HCT116 (cell line): ENCODE measurements at regions not wholly inside any gene's neighbourhood (a gene's known extent, or its start where the extent isn't known, plus 50 kb on each side); places are given as distances from the start of the nearest gene placed in this dataset.

Experiments used
- ATAC-seq: fragments of 200-7000 bp; cut with Tn5 transposase; 2 replicates; pipeline ENCODE4 v1.9.1; 2020; ENCODE audit warnings: mild to moderate bottlenecking, moderate library complexity
- BruUV-seq: library from RNA; stranded (reverse); fragments of 400-500 nt; replicated peaks from 2 replicates; lab custom pipeline; 2021; lab: Mats Ljungman, UMichigan
- CTCF ChIA-PET: fragments of 300-600 bp; sonication (Branson Sonifier 250); formaldehyde crosslinking; loops from one replicate; lab custom pipeline; 2021; ENCODE audit warnings: antibody characterized with exemption; lab: Charles Lee
- POLR2A ChIA-PET: fragments of 300-600, 350-600 bp; sonication (Branson Sonifier 250); formaldehyde crosslinking; loops from one replicate; lab custom pipeline; 2021; ENCODE audit warnings: antibody characterized with exemption; lab: Charles Lee
- RAD21 ChIA-PET, 2 experiments: fragments of 300-600 bp; sonication (Branson Sonifier 250); formaldehyde crosslinking; loops; one replicate each; lab custom pipeline; 2023; ENCODE audit warnings: low total read pairs in 2 of 2; ENCODE audit not compliant: uncharacterized antibody in 2 of 2, unreplicated experiment in 2 of 2, low non-redundant PET in 1 of 2; lab: Charles Lee
- DNase-seq: peaks from one replicate; pipeline ENCODE4 v3.0.0-alpha.2; 2010; ENCODE audit warnings: low read depth, low spot score
- H2AFZ ChIP-seq: fragments of 200-600 bp; shearing (Covaris generic), sonication (generic); 2 replicates; pipeline ENCODE4 v1.6.1; 2017; ENCODE audit warnings: low read depth, mixed run types, mixed read lengths, antibody characterized with exemption, low read length; ENCODE audit not compliant: poor library complexity, severe bottlenecking
- H3K27ac ChIP-seq: 2 replicates; pipeline ENCODE4 v1.5.1; 2012; ENCODE audit warnings: low read depth, low read length
- H3K27me3 ChIP-seq: fragments of 200-600 bp; sonication (generic); 2 replicates; pipeline ENCODE4 v1.6.1; 2016; ENCODE audit warnings: mixed run types, low read length, mixed read lengths; ENCODE audit not compliant: insufficient read depth
- H3K36me3 ChIP-seq, 2 experiments: fragments of 200-500 bp in 1 of 2; fragments of 200-600 bp in 1 of 2; sonication (Bioruptor generic) in 1 of 2; sonication (generic) in 1 of 2; 2 replicates each; pipeline versions ENCODE4 v1.5.1 to v1.6.1; 2014 to 2016; ENCODE audit warnings: low read length in 2 of 2, inconsistent platforms in 1 of 2, mixed read lengths in 1 of 2, mixed run types in 1 of 2; ENCODE audit not compliant: insufficient read depth in 2 of 2, control insufficient read depth in 1 of 2
- H3K4me1 ChIP-seq, 2 experiments: fragments of 200-600 bp in 1 of 2; sonication (generic) in 1 of 2; 2 replicates each; pipeline versions ENCODE4 v1.5.1 to v1.6.1; 2012 to 2017; ENCODE audit warnings: low read length in 2 of 2, inconsistent platforms in 1 of 2, mild to moderate bottlenecking in 1 of 2, mixed read lengths in 1 of 2, mixed run types in 1 of 2, moderate library complexity in 1 of 2; ENCODE audit not compliant: insufficient read depth in 2 of 2, control insufficient read depth in 1 of 2
- H3K4me2 ChIP-seq: fragments of 200-600 bp; sonication (generic); 2 replicates; pipeline ENCODE4 v1.6.1; 2017; ENCODE audit warnings: mixed run types, low read length, mixed read lengths
- H3K4me3 ChIP-seq, 2 experiments: fragments of 200-600 bp in 1 of 2; sonication (generic) in 1 of 2; replicated peaks in 1 of 2; 2 replicates each; pipeline ENCODE4 v1.5.1; 2011 to 2016; ENCODE audit warnings: low read length in 2 of 2, control low read depth in 1 of 2, low read depth in 1 of 2, mild to moderate bottlenecking in 1 of 2, mixed read lengths in 1 of 2, mixed run types in 1 of 2
- H3K79me2 ChIP-seq: fragments of 200-600 bp; sonication (generic); 2 replicates; pipeline ENCODE4 v1.6.1; 2017; ENCODE audit warnings: mild to moderate bottlenecking, mixed run types, low read length, moderate library complexity, mixed read lengths; ENCODE audit not compliant: insufficient read depth
- H3K9ac ChIP-seq: fragments of 200-600 bp; sonication (generic); 2 replicates; pipeline ENCODE4 v1.6.1; 2016; ENCODE audit warnings: low read length, mixed read lengths
- H3K9me2 ChIP-seq: fragments of 200-600 bp; sonication (generic), shearing (Covaris generic); 2 replicates; pipeline ENCODE4 v1.6.1; 2017; ENCODE audit warnings: mixed run types, mild to moderate bottlenecking, moderate library complexity; ENCODE audit not compliant: insufficient read depth
- H3K9me3 ChIP-seq, 2 experiments: fragments of 200-500 bp in 1 of 2; fragments of 200-600 bp in 1 of 2; sonication (Bioruptor generic) in 1 of 2; sonication (generic) in 1 of 2; 2 replicates each; pipeline ENCODE4 v1.6.1; 2014 to 2017; ENCODE audit warnings: low read length in 2 of 2, mixed read lengths in 2 of 2, inconsistent platforms in 1 of 2, low read depth in 1 of 2, mild to moderate bottlenecking in 1 of 2, mixed run types in 1 of 2, moderate library complexity in 1 of 2; ENCODE audit not compliant: control insufficient read depth in 1 of 2, insufficient read depth in 1 of 2
- H4K20me1 ChIP-seq: fragments of 200-600 bp; sonication (generic), shearing (Covaris generic); 2 replicates; pipeline ENCODE4 v1.6.1; 2017; ENCODE audit warnings: mixed run types, mild to moderate bottlenecking, moderate library complexity; ENCODE audit not compliant: insufficient read depth
- CBX3 ChIP-seq: IDR thresholded peaks from 2 replicates; pipeline ENCODE4 v1.6.1; 2012; ENCODE audit warnings: low read depth
- CTCF ChIP-seq, 3 experiments: fragments of 200-600 bp in 1 of 3; sonication (generic) in 1 of 3; IDR thresholded peaks in 2 of 3; conservative IDR thresholded peaks in 1 of 3; 2 replicates each; pipeline ENCODE4 v1.5.1; 2012 to 2017; ENCODE audit warnings: low read depth in 2 of 3, low read length in 2 of 3, antibody characterized with exemption in 1 of 3, borderline replicate concordance in 1 of 3, control low read depth in 1 of 3, mild to moderate bottlenecking in 1 of 3, mixed read lengths in 1 of 3, mixed run types in 1 of 3, moderate library complexity in 1 of 3; ENCODE audit not compliant: insufficient read depth in 1 of 3
- ELF1 ChIP-seq: IDR thresholded peaks from 2 replicates; pipeline ENCODE4 v1.6.1; 2012; ENCODE audit warnings: low read depth, borderline replicate concordance
- EZH2 ChIP-seq: fragments of 200-600 bp; sonication (generic); IDR thresholded peaks from 2 replicates; pipeline ENCODE4 v1.6.1; 2017; ENCODE audit warnings: antibody characterized with exemption, mixed run types
- EZH2phosphoT487 ChIP-seq: fragments of 200-600 bp; IDR thresholded peaks from 2 replicates; pipeline ENCODE4 v1.6.1; 2018; ENCODE audit warnings: antibody characterized with exemption, borderline replicate concordance
- FOSL1 ChIP-seq: IDR thresholded peaks from 2 replicates; pipeline ENCODE4 v1.6.1; 2012; ENCODE audit warnings: low read depth
- POLR2A ChIP-seq: IDR thresholded peaks from 2 replicates; pipeline ENCODE4 v1.7.0; 2011; ENCODE audit warnings: borderline replicate concordance; ENCODE audit not compliant: insufficient read depth, insufficient read length; ENCODE audit errors: extremely low read depth
- SP1 ChIP-seq: IDR thresholded peaks from 2 replicates; pipeline ENCODE4 v1.6.1; 2012; ENCODE audit warnings: low read depth
- ZBTB33 ChIP-seq: IDR thresholded peaks from 2 replicates; pipeline ENCODE4 v1.6.1; 2011; ENCODE audit warnings: mild to moderate bottlenecking, low read length, moderate library complexity; ENCODE audit not compliant: insufficient replicate concordance; ENCODE audit errors: extremely low read depth
- ZFX ChIP-seq: fragments of 450-650 bp; IDR thresholded peaks from 2 replicates; pipeline ENCODE4 v1.6.1; 2017
- ZNF274 ChIP-seq: fragments of 200-500 bp; sonication (Bioruptor generic); IDR thresholded peaks from 2 replicates; pipeline ENCODE4 v1.6.1; 2014; ENCODE audit warnings: mild to moderate bottlenecking, low read depth, low read length, inconsistent platforms
- intact Hi-C: fragments of 100-400 bp; cut with micrococcal nuclease; formaldehyde crosslinking; loops from 2 replicates; pipeline ENCODE4 v1.10.0; 2022

- DNase-seq: no peak
- BruUV-seq: no TSS peak
- 0 out of 4 replicates have a peak, but pooled peaks cover 0 to 6% of the 10 kb centered on the region in 2 experiments for H3K9me3 ChIP-seq
- H4K20me1 ChIP-seq: no peaks in the 10 kb centered on the region
- ChIA-PET RAD21 (no interaction called here), POLR2A (no interaction called here), CTCF (interaction anchor here (3.6 kb wide), 1 partner anchor 10 kb away, joined by 10 read pairs; no protein-coding TSS in a partner anchor)
- H3K79me2 ChIP-seq: no peaks in the 10 kb centered on the region
- no peaks in the 10 kb centered on the region for H3K27me3 ChIP-seq
- no peaks in the 10 kb centered on the region for H3K4me1 ChIP-seq
- H3K9me2 ChIP-seq: no peaks in the 10 kb centered on the region
- no peaks in the 10 kb centered on the region for H3K36me3 ChIP-seq
- intact Hi-C loops: no loop called here
- no peak overlapping the region for H2AFZ ChIP-seq
- H3K27ac ChIP-seq: no peak overlapping the region
- no peak overlapping the region for H3K4me3 ChIP-seq
- no peak overlapping the region for H3K9ac ChIP-seq
- no peak for ATAC-seq
- TF ChIP-seq EZH2 (no peak), ZFX (no peak)
- H3K4me2 ChIP-seq: no peak overlapping the region
Measured at GRCh38 chr13:24043590-24044350, 116.8 kb upstream of the SPATA13 start.

GRCh38 chr13:24045597-24045996, 114.9 kb upstream of the SPATA13 start:
- no peaks in the 10 kb centered on the region for H3K36me3 ChIP-seq
- intact Hi-C loops: no loop called here
- H3K79me2 ChIP-seq: no peaks in the 10 kb centered on the region
- no peak overlapping the region for H3K4me3 ChIP-seq
- RAD21 ChIA-PET: no interaction called here
- no peak overlapping the region for H3K9ac ChIP-seq
- DNase-seq (no peak), ATAC-seq (no peak)
- no peak overlapping the region for H2AFZ ChIP-seq
- H4K20me1 ChIP-seq: no peaks in the 10 kb centered on the region
- POLR2A ChIA-PET: no interaction called here
- 0 out of 4 replicates have a peak, but pooled peaks cover 0 to 6% of the 10 kb centered on the region in 2 experiments for H3K9me3 ChIP-seq
- BruUV-seq: no TSS peak
- H3K9me2 ChIP-seq: no peaks in the 10 kb centered on the region
- CTCF ChIA-PET: no interaction called here
- peaks cover 3 to 5% of the 10 kb centered on the region in 2 experiments; a peak in 2 of 4 replicates for H3K4me1 ChIP-seq
- no peak overlapping the region for H3K4me2 ChIP-seq
- no peak for TF ChIP-seq ELF1
- no peak for TF ChIP-seq ZFX
- no peak for TF ChIP-seq ZBTB33
- TF ChIP-seq FOSL1: no peak
- no peak for TF ChIP-seq EZH2
- TF ChIP-seq POLR2A: no peak
- TF ChIP-seq CTCF (IDR thresholded peaks at IDR 0.05 in 2 of 3, conservative IDR thresholded peaks at IDR 0.05 in 1 of 3; ENCODE audit: borderline replicate concordance in 1 of 3, insufficient read depth in 1 of 3, low read depth in 2 of 3, low read length in 2 of 3): no peak
- TF ChIP-seq EZH2phosphoT487: no peak
- no peak for TF ChIP-seq SP1
- TF ChIP-seq ZNF274: no peak
- TF ChIP-seq CBX3: no peak
- TF ChIP-seq, all 23 proteins: peak for 0
- Histone ChIP-seq H3K27ac (no peak overlapping the region), H3K27me3 (no peaks in the 10 kb centered on the region)
